ENCODE measurements at regions not wholly inside any gene's neighbourhood (a gene's known extent, or its start where the extent isn't known, plus 50 kb on each side); places are given as distances from the start of the nearest gene placed in this dataset.

DNA sequence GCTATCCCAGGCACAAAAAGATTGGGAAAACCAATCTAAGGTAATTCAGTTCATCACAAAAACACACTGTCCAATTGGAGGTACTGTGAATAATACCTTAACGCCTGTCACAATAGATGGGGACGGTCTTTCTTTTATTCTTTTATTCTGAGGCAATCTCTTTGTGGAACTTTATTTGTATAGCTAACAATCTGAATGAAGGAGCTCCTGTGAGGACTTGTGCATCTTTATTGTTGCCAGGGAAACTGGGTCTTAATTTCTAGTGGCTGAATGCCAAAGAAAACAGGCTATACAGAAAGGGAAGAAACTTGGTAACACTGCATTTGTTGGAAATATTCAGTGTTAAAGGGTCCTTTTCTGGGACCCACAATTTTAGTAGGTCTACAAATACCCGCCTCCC is 546.9 kb upstream of the C9orf72 start:
- TF ChIP-seq, protein P1, sequence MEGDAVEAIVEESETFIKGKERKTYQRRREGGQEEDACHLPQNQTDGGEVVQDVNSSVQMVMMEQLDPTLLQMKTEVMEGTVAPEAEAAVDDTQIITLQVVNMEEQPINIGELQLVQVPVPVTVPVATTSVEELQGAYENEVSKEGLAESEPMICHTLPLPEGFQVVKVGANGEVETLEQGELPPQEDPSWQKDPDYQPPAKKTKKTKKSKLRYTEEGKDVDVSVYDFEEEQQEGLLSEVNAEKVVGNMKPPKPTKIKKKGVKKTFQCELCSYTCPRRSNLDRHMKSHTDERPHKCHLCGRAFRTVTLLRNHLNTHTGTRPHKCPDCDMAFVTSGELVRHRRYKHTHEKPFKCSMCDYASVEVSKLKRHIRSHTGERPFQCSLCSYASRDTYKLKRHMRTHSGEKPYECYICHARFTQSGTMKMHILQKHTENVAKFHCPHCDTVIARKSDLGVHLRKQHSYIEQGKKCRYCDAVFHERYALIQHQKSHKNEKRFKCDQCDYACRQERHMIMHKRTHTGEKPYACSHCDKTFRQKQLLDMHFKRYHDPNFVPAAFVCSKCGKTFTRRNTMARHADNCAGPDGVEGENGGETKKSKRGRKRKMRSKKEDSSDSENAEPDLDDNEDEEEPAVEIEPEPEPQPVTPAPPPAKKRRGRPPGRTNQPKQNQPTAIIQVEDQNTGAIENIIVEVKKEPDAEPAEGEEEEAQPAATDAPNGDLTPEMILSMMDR (IDR thresholded peaks at IDR 0.05; ENCODE audit: insufficient read depth, low read length, poor library complexity, severe bottlenecking) = no peak
- Histone ChIP-seq H3K36me3 (ENCODE audit: control insufficient read depth, insufficient read depth, low read length) (no peaks in the 10 kb centered on the region), H3K27me3 (ENCODE audit: control insufficient read depth, insufficient read depth, low read length) (no peaks in the 10 kb centered on the region), H3K4me3 (ENCODE audit: low read depth, low read length) (no peak overlapping the region)
- DNase-seq (ENCODE audit: low read depth) = no peak

DNA sequence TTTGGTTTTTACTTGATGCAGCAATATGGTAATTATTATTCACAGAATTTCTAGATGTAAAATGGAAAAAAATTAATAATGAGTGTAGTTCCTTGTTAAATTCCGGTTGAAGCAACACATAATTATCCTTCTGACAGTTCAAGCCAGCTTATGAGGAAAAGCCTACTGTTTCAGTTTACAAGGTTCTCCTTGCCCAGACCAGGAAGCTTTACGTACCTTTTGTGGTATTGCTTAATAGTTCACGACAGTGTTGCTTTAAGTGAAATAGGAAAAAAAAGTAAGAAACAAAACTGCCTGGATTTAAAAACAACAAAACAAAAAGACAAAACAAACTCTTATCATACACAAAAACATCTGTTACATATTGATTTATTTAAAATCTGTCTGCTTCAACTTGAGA is 547.3 kb upstream of the C9orf72 start:
- Histone ChIP-seq H3K4me3 (ENCODE audit: low read depth, low read length) (no peak overlapping the region), H3K27me3 (ENCODE audit: control insufficient read depth, insufficient read depth, low read length) (no peaks in the 10 kb centered on the region), H3K36me3 (ENCODE audit: control insufficient read depth, insufficient read depth, low read length) (no peaks in the 10 kb centered on the region)
- no peak for DNase-seq (ENCODE audit: low read depth)
- TF ChIP-seq, protein P1 (IDR thresholded peaks at IDR 0.05; ENCODE audit: insufficient read depth, low read length, poor library complexity, severe bottlenecking) = no peak

DNA sequence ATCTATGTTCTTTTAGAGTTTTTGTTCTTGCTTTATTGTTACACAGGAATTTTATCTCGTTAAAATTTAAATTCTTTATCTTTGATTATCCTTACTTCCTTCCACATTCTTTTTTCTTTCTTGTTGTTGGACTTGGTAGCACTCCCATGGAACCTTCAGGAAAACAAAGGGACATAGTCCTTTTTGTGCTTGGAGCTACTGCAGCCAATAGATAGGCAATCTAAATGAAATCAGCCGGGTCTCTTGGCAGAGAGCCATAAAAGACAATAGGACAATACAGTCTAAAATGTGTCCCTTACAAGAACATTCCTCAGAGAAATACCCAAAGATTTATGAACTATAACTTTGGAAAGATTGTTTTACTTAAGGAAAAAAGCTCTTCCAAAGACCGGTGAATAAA is 548.1 kb upstream of the C9orf72 start:
- Histone ChIP-seq H3K27me3 (ENCODE audit: control insufficient read depth, insufficient read depth, low read length) (no peaks in the 10 kb centered on the region), H3K4me3 (ENCODE audit: low read depth, low read length) (no peak overlapping the region), H3K36me3 (ENCODE audit: control insufficient read depth, insufficient read depth, low read length) (no peaks in the 10 kb centered on the region)
- TF ChIP-seq, protein P1 (IDR thresholded peaks at IDR 0.05; ENCODE audit: insufficient read depth, low read length, poor library complexity, severe bottlenecking) = no peak
- DNase-seq (ENCODE audit: low read depth) = no peak

DNA sequence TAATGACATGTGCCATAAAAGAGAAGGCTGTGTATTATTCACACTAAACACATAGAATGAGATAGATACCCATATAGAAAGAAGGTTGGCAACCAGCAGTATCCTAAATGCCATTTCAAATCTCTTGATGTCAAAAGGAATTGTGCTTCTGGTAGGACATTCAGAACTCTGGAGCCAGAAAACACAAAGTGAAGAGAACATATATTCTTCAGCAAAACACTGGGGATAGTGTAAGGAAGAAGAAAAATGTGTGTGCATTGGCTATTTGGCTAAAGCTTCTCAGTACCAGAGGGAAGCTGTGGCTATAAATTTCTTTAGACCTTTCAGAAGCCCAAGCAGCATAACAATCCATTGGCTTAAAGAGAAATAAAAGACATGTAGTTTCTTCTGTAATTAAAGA is 551.6 kb upstream of the C9orf72 start:
- H3K4me3 ChIP-seq (ENCODE audit: low read depth, low read length) = no peak overlapping the region
- no peak for DNase-seq (ENCODE audit: low read depth)
- H3K27me3 ChIP-seq (ENCODE audit: control insufficient read depth, insufficient read depth, low read length) = no peaks in the 10 kb centered on the region
- no peaks in the 10 kb centered on the region for H3K36me3 ChIP-seq (ENCODE audit: control insufficient read depth, insufficient read depth, low read length)
- TF ChIP-seq, protein P1 (IDR thresholded peaks at IDR 0.05; ENCODE audit: insufficient read depth, low read length, poor library complexity, severe bottlenecking) = no peak

DNA sequence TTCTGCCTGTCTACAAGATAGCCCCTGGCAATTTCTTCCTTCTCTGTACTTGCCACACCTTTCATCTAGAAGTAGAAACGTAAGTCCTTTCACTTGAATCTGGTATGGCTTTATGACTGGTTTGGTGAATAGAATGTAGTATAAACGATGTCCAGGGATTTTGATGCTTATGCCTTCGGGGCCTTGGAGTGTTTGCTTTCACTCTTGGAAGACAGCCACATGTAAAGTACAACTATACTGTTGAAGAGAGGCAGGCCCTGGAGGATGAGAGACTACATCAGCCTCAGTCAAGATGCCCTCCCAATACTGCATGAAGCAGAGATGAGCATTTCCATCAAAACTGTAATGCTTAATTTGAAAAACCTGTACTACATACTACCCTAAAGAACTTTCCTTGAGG is 553.8 kb upstream of the C9orf72 start:
- TF ChIP-seq, protein P1 (IDR thresholded peaks at IDR 0.05; ENCODE audit: insufficient read depth, low read length, poor library complexity, severe bottlenecking) = no peak
- Histone ChIP-seq H3K36me3 (ENCODE audit: control insufficient read depth, insufficient read depth, low read length) (no peaks in the 10 kb centered on the region), H3K27me3 (ENCODE audit: control insufficient read depth, insufficient read depth, low read length) (no peaks in the 10 kb centered on the region), H3K4me3 (ENCODE audit: low read depth, low read length) (no peak overlapping the region)
- DNase-seq (ENCODE audit: low read depth) = no peak

DNA sequence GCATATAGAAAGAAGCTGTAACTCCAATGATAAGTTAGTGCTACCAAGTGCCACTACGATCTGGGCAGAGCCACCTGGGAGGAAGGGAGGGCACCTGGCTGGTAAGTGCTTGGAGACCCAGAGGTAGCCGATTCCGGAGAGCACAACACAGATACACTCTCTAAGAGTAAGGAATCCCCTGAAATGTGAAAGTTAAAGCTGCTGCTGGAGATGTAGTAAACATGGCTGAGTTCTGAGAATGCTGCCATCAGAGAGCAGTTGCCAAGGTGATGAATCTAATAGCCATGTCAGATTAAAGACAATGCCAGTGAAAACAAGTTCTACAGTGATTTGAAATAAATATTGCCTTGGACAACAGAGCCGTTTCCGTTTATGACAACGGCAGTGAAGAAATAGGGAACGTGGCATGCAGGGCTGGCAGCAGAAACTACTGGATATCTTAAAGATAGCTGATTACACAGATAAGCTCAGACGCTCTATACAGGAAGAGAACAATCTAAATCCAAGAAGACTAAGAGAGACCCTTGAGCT is 561.2 kb upstream of the C9orf72 start:
- Histone ChIP-seq H3K36me3 (ENCODE audit: control insufficient read depth, insufficient read depth, low read length) (no peaks in the 10 kb centered on the region), H3K27me3 (ENCODE audit: control insufficient read depth, insufficient read depth, low read length) (no peaks in the 10 kb centered on the region), H3K4me3 (ENCODE audit: low read depth, low read length) (no peak overlapping the region)
- DNase-seq (ENCODE audit: low read depth) = no peak
- TF ChIP-seq, protein P1 (IDR thresholded peaks at IDR 0.05; ENCODE audit: insufficient read depth, low read length, poor library complexity, severe bottlenecking) = no peak

All from kidney epithelial cell (primary cell).